NCI-H187 (cell line): ENCODE measurements at regions not wholly inside any gene's neighbourhood (a gene's known extent, or its start where the extent isn't known, plus 50 kb on each side); places are given as distances from the start of the nearest gene placed in this dataset.
A peak's percentile ranks its signal among the peaks of the same experiment; 100 is the strongest.

ENCODE experiments used
- DNase-seq, 2 experiments: peaks; one replicate each; lab custom pipeline; 2025; lab: John Stamatoyannopoulos, UW

GRCh38 chr5:174191076-174191475 is 145.6 kb downstream of the NSG2 start:
- no peak for DNase-seq

GRCh38 chr5:174191850-174192655 is 146.5 kb downstream of the NSG2 start:
- DNase-seq = no peak

- no peak for DNase-seq
Observed at GRCh38 chr5:174192901-174193300, 147.4 kb downstream of the NSG2 start.

- DNase-seq = no peak
Observed at GRCh38 chr5:174195517-174195916, 150.0 kb downstream of the NSG2 start.

GRCh38 chr5:174197929-174198328 is 152.4 kb downstream of the NSG2 start:
- no peak for DNase-seq

- no peak for DNase-seq
Observed at GRCh38 chr5:174198541-174198940, 153.0 kb downstream of the NSG2 start.

GRCh38 chr5:174202996-174203395 is 157.5 kb downstream of the NSG2 start:
- DNase-seq = no peak

- peak; percentile 29 to 63 for DNase-seq
Observed at GRCh38 chr5:174204535-174205313, 159.2 kb downstream of the NSG2 start.

- no peak for DNase-seq
Observed at GRCh38 chr5:174205939-174206338, 160.4 kb downstream of the NSG2 start.

- DNase-seq = no peak
Observed at GRCh38 chr5:174210596-174211276, 165.2 kb downstream of the NSG2 start.

GRCh38 chr5:174211277-174211626 is 165.7 kb downstream of the NSG2 start:
- no peak for DNase-seq

- DNase-seq = no peak
Observed at GRCh38 chr5:174217527-174217926, 172.0 kb downstream of the NSG2 start.

- DNase-seq = no peak
Observed at GRCh38 chr5:174218162-174218561, 172.7 kb downstream of the NSG2 start.

GRCh38 chr5:174220417-174220816 is 174.9 kb downstream of the NSG2 start:
- DNase-seq = no peak

- no peak for DNase-seq
Observed at GRCh38 chr5:174221436-174221835, 175.9 kb downstream of the NSG2 start.

GRCh38 chr5:174221946-174222345 is 176.4 kb downstream of the NSG2 start:
- DNase-seq = no peak

- DNase-seq = no peak
Observed at GRCh38 chr5:174222891-174223290, 177.4 kb downstream of the NSG2 start.

GRCh38 chr5:174223355-174223754 is 177.8 kb downstream of the NSG2 start:
- no peak for DNase-seq

- no peak for DNase-seq
Observed at GRCh38 chr5:174229068-174229467, 183.6 kb downstream of the NSG2 start.

- DNase-seq = no peak
Observed at GRCh38 chr5:174229514-174230370, 184.2 kb downstream of the NSG2 start.

- no peak for DNase-seq
Observed at GRCh38 chr5:174231956-174232487, 186.5 kb downstream of the NSG2 start.

GRCh38 chr5:174234388-174234787 is 188.9 kb downstream of the NSG2 start:
- DNase-seq = no peak
